Endothelial cell of umbilical vein (primary cell): ENCODE measurements at regions not wholly inside any gene's neighbourhood (a gene's known extent, or its start where the extent isn't known, plus 50 kb on each side); places are given as distances from the start of the nearest gene placed in this dataset.
"Not testable (repeated sequence)": the region's sequence is repeated elsewhere in the genome, so short reads cannot be mapped to it uniquely, and the experiment has no call there.

Experiments used
- BruUV-seq: library from RNA; stranded (reverse); fragments of 400-500 nt; replicated peaks from 2 replicates; lab custom pipeline; 2021; lab: Mats Ljungman, UMichigan
- CTCF ChIA-PET: fragments of 300-600, 350-600 bp; sonication (Branson Sonifier 250); formaldehyde crosslinking; loops from one replicate; lab custom pipeline; 2021; ENCODE audit warnings: antibody characterized with exemption, inconsistent platforms; lab: Charles Lee
- POLR2A ChIA-PET: fragments of 300-600, 350-600 bp; sonication (Branson Sonifier 250); formaldehyde crosslinking; loops from one replicate; lab custom pipeline; 2021; ENCODE audit warnings: antibody characterized with exemption, inconsistent platforms; lab: Charles Lee
- DNase-seq: peaks from one replicate; pipeline ENCODE4 v3.0.0-alpha.2; 2011; ENCODE audit warnings: low read depth, low spot score
- FAIRE-seq: peaks from 2 replicates; lab custom pipeline; 2011; peaks lifted over from hg19 to GRCh38; lab: Jason Lieb, UNC
- H2AFZ ChIP-seq: 2 replicates; pipeline ENCODE4 v1.6.0; 2012; ENCODE audit warnings: low read depth, low read length, control low read depth, inconsistent platforms
- H3K27ac ChIP-seq: 2 replicates; pipeline ENCODE4 v1.5.1; 2011; ENCODE audit warnings: low read depth, mild to moderate bottlenecking, control low read depth, low read length, moderate library complexity; ENCODE audit not compliant: insufficient read depth
- H3K27me3 ChIP-seq, 2 experiments: 2 replicates each; pipeline versions ENCODE4 v1.6.0 to v1.6.1; 2011; ENCODE audit warnings: low read length in 2 of 2, mixed read lengths in 1 of 2; ENCODE audit not compliant: control insufficient read depth in 2 of 2, insufficient read depth in 2 of 2
- H3K36me3 ChIP-seq, 2 experiments: 2 replicates in 1 of 2; 3 replicates in 1 of 2; pipeline ENCODE4 v1.5.1; 2011; ENCODE audit warnings: low read length in 2 of 2, mild to moderate bottlenecking in 1 of 2, moderate library complexity in 1 of 2; ENCODE audit not compliant: control insufficient read depth in 2 of 2, insufficient read depth in 2 of 2; ENCODE audit errors: extremely low read depth in 1 of 2
- H3K4me1 ChIP-seq: 3 replicates; pipeline ENCODE4 v1.5.1; 2011; ENCODE audit warnings: mild to moderate bottlenecking, low read length; ENCODE audit not compliant: control insufficient read depth, insufficient read depth; ENCODE audit errors: extremely low read depth
- H3K4me2 ChIP-seq: 2 replicates; pipeline ENCODE4 v1.6.1; 2011; ENCODE audit warnings: low read length, control low read depth, mixed read lengths; ENCODE audit not compliant: insufficient read depth
- H3K4me3 ChIP-seq, 3 experiments: fragments of 200-600 bp in 1 of 3; sonication (generic), shearing (Covaris generic) in 1 of 3; replicated peaks in 1 of 3; 2 replicates each; pipeline ENCODE4 v1.5.1; 2011 to 2016; ENCODE audit warnings: control low read depth in 3 of 3, low read length in 3 of 3, mild to moderate bottlenecking in 2 of 3, inconsistent platforms in 1 of 3, low read depth in 1 of 3, moderate library complexity in 1 of 3; ENCODE audit not compliant: insufficient read depth in 1 of 3
- H3K79me2 ChIP-seq: 2 replicates; pipeline ENCODE4 v1.6.0; 2012; ENCODE audit warnings: low read length, inconsistent platforms; ENCODE audit not compliant: control insufficient read depth, insufficient read depth
- H3K9ac ChIP-seq: replicated peaks from 2 replicates; pipeline ENCODE3; 2011; ENCODE audit warnings: low read length, control low read depth; ENCODE audit not compliant: insufficient read depth; ENCODE audit errors: extremely low read depth
- H3K9me1 ChIP-seq: replicated peaks from 3 replicates; pipeline ENCODE4 v1.6.0; 2011; ENCODE audit warnings: mild to moderate bottlenecking, low read length; ENCODE audit not compliant: control insufficient read depth, insufficient read depth; ENCODE audit errors: extremely low read depth
- H3K9me3 ChIP-seq: replicated peaks from 2 replicates; pipeline ENCODE4 v1.5.1; 2012; ENCODE audit warnings: low read length, inconsistent platforms; ENCODE audit not compliant: control insufficient read depth, insufficient read depth
- H4K20me1 ChIP-seq: replicated peaks from 2 replicates; pipeline ENCODE3; 2011; ENCODE audit warnings: mild to moderate bottlenecking, low read length; ENCODE audit not compliant: control insufficient read depth, insufficient read depth; ENCODE audit errors: extremely low read depth
- CTCF ChIP-seq, 2 donors: IDR thresholded peaks; 1 replicate in 1 of 2; 2 replicates in 1 of 2; pipeline ENCODE4 v1.5.1; 2011; ENCODE audit warnings: low read length in 2 of 2, mild to moderate bottlenecking in 2 of 2, moderate library complexity in 2 of 2, control low read depth in 1 of 2, inconsistent platforms in 1 of 2, low read depth in 1 of 2; ENCODE audit not compliant: insufficient read depth in 1 of 2; ENCODE audit errors: extremely low read depth in 1 of 2
- EZH2 ChIP-seq: IDR thresholded peaks from 2 replicates; pipeline ENCODE4 v1.6.1; 2012; ENCODE audit warnings: borderline replicate concordance, low read depth, mild to moderate bottlenecking, moderate library complexity, low read length, inconsistent platforms; ENCODE audit not compliant: severe bottlenecking
- FOS ChIP-seq: IDR thresholded peaks from 2 replicates; pipeline ENCODE4 v1.6.1; 2011; ENCODE audit warnings: mild to moderate bottlenecking, low read length, moderate library complexity, borderline replicate concordance; ENCODE audit not compliant: insufficient read depth
- GATA2 ChIP-seq: IDR thresholded peaks from 2 replicates; pipeline ENCODE4 v1.7.0; 2011; ENCODE audit warnings: low read depth, mild to moderate bottlenecking, moderate library complexity, mixed read lengths, low read length; ENCODE audit not compliant: insufficient read length, insufficient read depth
- JUN ChIP-seq: IDR thresholded peaks from 2 replicates; pipeline ENCODE4 v1.6.1; 2011; ENCODE audit warnings: borderline replicate concordance, low read depth; ENCODE audit not compliant: insufficient read length, insufficient read depth
- MAX ChIP-seq: IDR thresholded peaks from 2 replicates; pipeline ENCODE4 v1.6.1; 2011; ENCODE audit not compliant: insufficient read depth, insufficient read length
- MYC ChIP-seq: IDR thresholded peaks from one replicate; pipeline ENCODE4 v1.6.1; 2011; ENCODE audit warnings: mild to moderate bottlenecking, low read depth, low read length
- POLR2A ChIP-seq: IDR thresholded peaks from 2 replicates; pipeline ENCODE4 v1.6.1; 2012; ENCODE audit warnings: low read depth, mild to moderate bottlenecking, control low read depth, low read length
- POLR2AphosphoS5 ChIP-seq: IDR thresholded peaks from 2 replicates; pipeline ENCODE4 v1.6.1; 2012; ENCODE audit warnings: low read depth, mild to moderate bottlenecking, control low read depth, low read length, moderate library complexity; ENCODE audit not compliant: insufficient read depth
- dilution Hi-C: fragments of 300-500 bp; cut with MboI; formaldehyde crosslinking; loops from one replicate; pipeline ENCODE4 v1.15.0; 2019; ENCODE audit warnings: low sequenced_read_pairs; ENCODE audit not compliant: extremely low pct_ligation_motif_present
- intact Hi-C: fragments of 100-400 bp; cut with micrococcal nuclease; formaldehyde crosslinking; loops from one replicate; pipeline ENCODE4 v1.10.0; 2022

GRCh38 chr7:97234494-97234893 lies 117.0 kb downstream of the SDHAF3 start:
- H3K9me1 ChIP-seq, H3K27me3 ChIP-seq, BruUV-seq, H3K79me2 ChIP-seq, FAIRE-seq, DNase-seq, H2AFZ ChIP-seq, H3K4me2 ChIP-seq, intact Hi-C loops, H3K27ac ChIP-seq, H3K9ac ChIP-seq, POLR2A ChIA-PET, H3K9me3 ChIP-seq, CTCF ChIA-PET, H4K20me1 ChIP-seq, dilution Hi-C loops, H3K36me3 ChIP-seq, H3K4me1 ChIP-seq, H3K4me3 ChIP-seq: not testable (repeated sequence)

- Histone ChIP-seq H3K4me2 (no peak overlapping the region), H3K79me2 (no peaks in the 10 kb centered on the region), H3K9ac (no peak overlapping the region), H3K4me1 (no peaks in the 10 kb centered on the region), H3K36me3 (no peaks in the 10 kb centered on the region), H2AFZ (no peak overlapping the region), H3K27ac (no peak overlapping the region), H3K9me1 (no peaks in the 10 kb centered on the region), H3K27me3 (no peaks in the 10 kb centered on the region), H3K4me3 (no peak overlapping the region), H3K9me3 (no peaks in the 10 kb centered on the region), H4K20me1 (no peaks in the 10 kb centered on the region)
- ChIA-PET POLR2A (no interaction called here), CTCF (no interaction called here)
- TF ChIP-seq GATA2, result no peak
- no peak for TF ChIP-seq MAX
- no peak for TF ChIP-seq JUN
- TF ChIP-seq MYC, result no peak
- TF ChIP-seq EZH2, result no peak
- no peak for TF ChIP-seq CTCF (IDR thresholded peaks at IDR 0.05; ENCODE audit: extremely low read depth in 1 of 2, insufficient read depth in 1 of 2, low read depth in 1 of 2, low read length in 2 of 2)
- no peak for TF ChIP-seq POLR2A
- no peak for TF ChIP-seq FOS
- no peak for TF ChIP-seq POLR2AphosphoS5
- BruUV-seq, result no TSS peak
- no peak for FAIRE-seq
- DNase-seq, result no peak
- intact Hi-C loops (no loop called here), dilution Hi-C loops (no loop called here)
These were observed 128.8 kb downstream of the SDHAF3 start for GRCh38 chr7:97246317-97246716.

GRCh38 chr7:97258187-97258586 lies 140.7 kb downstream of the SDHAF3 start:
- H3K4me3 ChIP-seq, CTCF ChIA-PET, H3K27ac ChIP-seq, H4K20me1 ChIP-seq, POLR2A ChIA-PET, H3K9me3 ChIP-seq, FAIRE-seq, H3K9me1 ChIP-seq, H3K4me2 ChIP-seq, H2AFZ ChIP-seq, intact Hi-C loops, DNase-seq, BruUV-seq, H3K27me3 ChIP-seq, H3K36me3 ChIP-seq, dilution Hi-C loops, H3K9ac ChIP-seq, H3K79me2 ChIP-seq, H3K4me1 ChIP-seq: not testable (repeated sequence)
